Lung (tissue), 11 donors: ENCODE measurements at regions not wholly inside any gene's neighbourhood (a gene's known extent, or its start where the extent isn't known, plus 50 kb on each side); places are given as distances from the start of the nearest gene placed in this dataset.

ENCODE experiments used
- ATAC-seq: fragments of 200-7000 bp; cut with Tn5 transposase; one replicate; pipeline ENCODE4 v1.9.1; 2020; ENCODE audit warnings: moderate number of reproducible peaks; ENCODE audit not compliant: insufficient read depth, low FRiP score
- DNase-seq, 3 donors: peaks; one replicate each; pipeline ENCODE4 v3.0.0-alpha.2; 2013 to 2017
- H3K27ac ChIP-seq, 2 donors: one replicate each; pipeline ENCODE4 v1.5.1; 2013; ENCODE audit warnings: mild to moderate bottlenecking in 2 of 2, moderate library complexity in 2 of 2, control low read depth in 1 of 2, inconsistent platforms in 1 of 2, low read depth in 1 of 2, low read length in 1 of 2
- H3K27me3 ChIP-seq, 3 donors: one replicate each; pipeline ENCODE4 v1.5.1; 2013; ENCODE audit warnings: low read length in 2 of 3; ENCODE audit not compliant: control insufficient read depth in 3 of 3, insufficient read depth in 3 of 3
- H3K36me3 ChIP-seq, 4 donors: one replicate each; pipeline ENCODE4 v1.5.1; 2013; ENCODE audit warnings: low read length in 4 of 4, mild to moderate bottlenecking in 1 of 4, moderate library complexity in 1 of 4; ENCODE audit not compliant: control insufficient read depth in 4 of 4, insufficient read depth in 4 of 4
- H3K4me1 ChIP-seq, 5 donors: one replicate each; pipeline ENCODE4 v1.5.1; 2013; ENCODE audit warnings: low read length in 5 of 5, mild to moderate bottlenecking in 2 of 5, moderate library complexity in 1 of 5; ENCODE audit not compliant: control insufficient read depth in 5 of 5, insufficient read depth in 5 of 5
- H3K4me3 ChIP-seq: one replicate; pipeline ENCODE4 v1.5.1; 2013; ENCODE audit warnings: mild to moderate bottlenecking, control low read depth, moderate library complexity
- H3K9ac ChIP-seq, 2 donors: one replicate each; pipeline ENCODE4 v1.5.1; 2013; ENCODE audit warnings: low read length in 2 of 2, control low read depth in 1 of 2; ENCODE audit not compliant: insufficient read depth in 1 of 2
- H3K9me3 ChIP-seq, 4 donors: one replicate each; pipeline ENCODE4 v1.5.1; 2013; ENCODE audit warnings: low read length in 3 of 4, mild to moderate bottlenecking in 1 of 4, moderate library complexity in 1 of 4; ENCODE audit not compliant: control insufficient read depth in 4 of 4, insufficient read depth in 3 of 4
- CTCF ChIP-seq: IDR thresholded peaks from 2 replicates; pipeline ENCODE4 v1.5.1; 2012; ENCODE audit warnings: mild to moderate bottlenecking; ENCODE audit errors: control extremely low read depth, extremely low read depth
- WGBS, 2 donors: extraction: QIAGEN DNeasy Blood & Tissue Kit; methylation state at CpG; one replicate each; pipeline ENCODE4 v1.1.7; 2013; 5-methylcytosine and 5-hydroxymethylcytosine counted together
- donor health status: control.
- donor health status: control.
- donor health status: Bipolar disorder and iron deficiency.
- donor health status: healthy.
- donor health status: DM: yes; HTN: yes; CAD: no.

- no peak for TF ChIP-seq CTCF
These were observed 352.3 kb upstream of the CDH7 start for GRCh38 chr18:65398347-65399075.

GRCh38 chr18:65380986-65381385 is 369.8 kb upstream of the CDH7 start:
- WGBS, 2 donors = 75% methylated on average over 3 of the region's 3 CpGs

More at GRCh38 chr18:65398347-65399075, 352.3 kb upstream of the CDH7 start:
- Histone ChIP-seq H3K27ac (no peak overlapping the region), H3K36me3 (no peaks in the 10 kb centered on the region), H3K27me3 (peaks cover 0 to 30% (median 0%) of the 10 kb centered on the region in 3 donors), H3K4me1 (peaks cover 0 to 13% (median 0%) of the 10 kb centered on the region in 5 donors), H3K9ac (no peak overlapping the region), H3K9me3 (no peaks in the 10 kb centered on the region), H3K4me3 (no peak overlapping the region)
- no peak for ATAC-seq
- WGBS, 2 donors = 65 to 74% methylated on average over 4 of the region's 4 CpGs
- DNase-seq = peak; percentile 61 to 92 (median 89)

GRCh38 chr18:65380571-65380970 is 370.2 kb upstream of the CDH7 start:
- Histone ChIP-seq H3K36me3 (no peaks in the 10 kb centered on the region), H3K27me3 (no peaks in the 10 kb centered on the region), H3K4me1 (no peaks in the 10 kb centered on the region), H3K9ac (no peak overlapping the region), H3K27ac (no peak overlapping the region), H3K9me3 (peaks cover 0 to 4% (median 0%) of the 10 kb centered on the region in 4 donors), H3K4me3 (no peak overlapping the region)
- no peak for TF ChIP-seq CTCF
- ATAC-seq = no peak
- DNase-seq = no peak

More at GRCh38 chr18:65380986-65381385, 369.8 kb upstream of the CDH7 start:
- no peaks in the 10 kb centered on the region for H3K4me1 ChIP-seq
- H3K36me3 ChIP-seq = no peaks in the 10 kb centered on the region
- ATAC-seq (no peak), DNase-seq (no peak)
- no peaks in the 10 kb centered on the region for H3K27me3 ChIP-seq
- H3K9ac ChIP-seq = no peak overlapping the region
- no peak for TF ChIP-seq CTCF
- no peak overlapping the region for H3K27ac ChIP-seq
- no peak overlapping the region for H3K4me3 ChIP-seq
- H3K9me3 ChIP-seq = peaks cover 0 to 4% (median 0%) of the 10 kb centered on the region in 4 donors
